T-cell (primary cell): ENCODE measurements at regions not wholly inside any gene's neighbourhood (a gene's known extent, or its start where the extent isn't known, plus 50 kb on each side); places are given as distances from the start of the nearest gene placed in this dataset.

Source experiments
- ATAC-seq, 4 experiments: fragments of 200-7000 bp in 3 of 4; fragments of 150-1000 bp in 1 of 4; cut with Tn5 transposase; replicated peaks in 1 of 4; 1 replicate in 3 of 4; 2 replicates in 1 of 4; pipeline ENCODE4 v1.10.0; 2021; ENCODE audit warnings: moderate library complexity in 3 of 4, mild to moderate bottlenecking in 2 of 4, moderate number of reproducible peaks in 1 of 4
- CTCF ChIA-PET, 2 donors: fragments of 300-600 bp; sonication (Branson Sonifier 250); formaldehyde crosslinking; loops; one replicate each; lab custom pipeline; 2022; ENCODE audit warnings: antibody characterized with exemption in 2 of 2; lab: Charles Lee
- POLR2A ChIA-PET, 2 donors: fragments of 300-600 bp; sonication (Branson Sonifier 250); formaldehyde crosslinking; loops; one replicate each; lab custom pipeline; 2022; ENCODE audit warnings: antibody characterized with exemption in 2 of 2; lab: Charles Lee
- DNase-seq, 35 experiments: peaks; one replicate each; pipeline versions ENCODE4 v3.0.0 to v3.0.0-alpha.2; 2013 to 2023
- H3K27ac ChIP-seq: one replicate; pipeline ENCODE4 v1.5.1; 2013; ENCODE audit warnings: low read length
- H3K27me3 ChIP-seq, 2 experiments: replicated peaks in 1 of 2; 1 replicate in 1 of 2; 2 replicates in 1 of 2; pipeline versions ENCODE4 v1.6.1 to v1.7.0; 2013; ENCODE audit warnings: low read length in 1 of 2, mixed read lengths in 1 of 2; ENCODE audit not compliant: control insufficient read depth in 2 of 2, insufficient read depth in 2 of 2; ENCODE audit errors: extremely low read depth in 1 of 2
- H3K36me3 ChIP-seq, 2 donors: 1 replicate in 1 of 2; 2 replicates in 1 of 2; pipeline versions ENCODE4 v1.6.1 to v1.7.0; 2013; ENCODE audit warnings: low read length in 1 of 2; ENCODE audit not compliant: control insufficient read depth in 2 of 2, insufficient read depth in 1 of 2; ENCODE audit errors: extremely low read depth in 1 of 2
- H3K4me1 ChIP-seq, 2 experiments: 1 replicate in 1 of 2; 2 replicates in 1 of 2; pipeline versions ENCODE4 v1.6.1 to v1.7.0; 2013; ENCODE audit warnings: low read length in 2 of 2, mixed read lengths in 1 of 2; ENCODE audit not compliant: insufficient read depth in 2 of 2, control insufficient read depth in 1 of 2; ENCODE audit errors: extremely low read depth in 1 of 2
- H3K4me3 ChIP-seq, 2 donors: 1 replicate in 1 of 2; 2 replicates in 1 of 2; pipeline versions ENCODE4 v1.5.1 to v1.7.0; 2013; ENCODE audit warnings: mild to moderate bottlenecking in 2 of 2, low read length in 1 of 2, moderate library complexity in 1 of 2; ENCODE audit not compliant: control insufficient read depth in 1 of 2; ENCODE audit errors: extremely low read depth in 1 of 2
- H3K9me3 ChIP-seq: 2 replicates; pipeline ENCODE4 v1.7.0; 2013
- H3K27ac Mint-ChIP-seq, 2 donors: one replicate each; pipeline ENCODE4 v1.8.0; 2020 to 2021; ENCODE audit warnings: mild to moderate bottlenecking in 2 of 2, mixed read lengths in 2 of 2
- H3K27me3 Mint-ChIP-seq, 2 donors: one replicate each; pipeline ENCODE4 v1.8.0; 2021 to 2022; ENCODE audit warnings: mixed read lengths in 2 of 2
- H3K36me3 Mint-ChIP-seq: one replicate; pipeline ENCODE4 v1.8.0; 2021; ENCODE audit warnings: mixed read lengths
- H3K4me1 Mint-ChIP-seq, 3 donors: one replicate each; pipeline ENCODE4 v1.8.0; 2020 to 2022; ENCODE audit warnings: mixed read lengths in 3 of 3, mild to moderate bottlenecking in 1 of 3
- H3K4me3 Mint-ChIP-seq, 3 donors: one replicate each; pipeline ENCODE4 v1.8.0; 2020 to 2022; ENCODE audit warnings: mild to moderate bottlenecking in 3 of 3, mixed read lengths in 3 of 3, moderate library complexity in 3 of 3
- H3K9me3 Mint-ChIP-seq, 3 donors: one replicate each; pipeline ENCODE4 v1.8.0; 2020 to 2022; ENCODE audit warnings: mixed read lengths in 3 of 3
- WGBS: methylation state at CpG from one replicate; pipeline ENCODE4 v1.1.5; 2013; ENCODE audit warnings: missing lambda C conversion rate; ENCODE audit not compliant: insufficient coverage; 5-methylcytosine and 5-hydroxymethylcytosine counted together

DNA sequence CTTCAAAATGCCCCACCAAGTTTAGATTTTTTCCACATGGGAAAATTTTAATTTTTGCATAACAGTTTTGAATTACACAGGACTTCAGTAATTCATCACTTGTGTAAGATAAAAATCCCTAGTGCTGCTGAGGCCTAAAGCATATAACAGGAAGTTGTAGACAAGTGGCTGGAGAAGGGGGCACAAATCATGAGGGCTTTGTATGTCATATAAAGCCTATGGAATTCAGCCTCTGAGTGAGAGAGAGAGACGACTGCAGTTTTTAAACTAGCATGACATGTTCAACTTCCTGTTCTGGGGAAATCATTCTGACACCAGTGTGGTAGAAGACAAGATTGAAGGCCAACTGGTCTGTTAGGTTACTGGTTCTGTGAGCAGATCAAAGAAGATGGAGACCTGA is 187.3 kb upstream of the CHST9 start:
- ChIA-PET POLR2A (no interaction called here), CTCF (no interaction called here)
- Histone ChIP-seq H3K9me3 (no peaks in the 10 kb centered on the region), H3K4me1 (no peaks in the 10 kb centered on the region), H3K27me3 (no peaks in the 10 kb centered on the region), H3K36me3 (no peaks in the 10 kb centered on the region), H3K27ac (no peak overlapping the region), H3K4me3 (no peak overlapping the region)
- ATAC-seq = no peak
- Mint-ChIP-seq H3K27ac (no peak overlapping the region), H3K4me3 (no peak overlapping the region), H3K27me3 (no peaks in the 10 kb centered on the region), H3K36me3 (no peaks in the 10 kb centered on the region), H3K9me3 (peaks cover 5 to 16% (median 6%) of the 10 kb centered on the region in 3 donors), H3K4me1 (no peaks in the 10 kb centered on the region)
- WGBS = 0% methylated on average over 1 of the region's 1 CpG
- DNase-seq = no peak

DNA sequence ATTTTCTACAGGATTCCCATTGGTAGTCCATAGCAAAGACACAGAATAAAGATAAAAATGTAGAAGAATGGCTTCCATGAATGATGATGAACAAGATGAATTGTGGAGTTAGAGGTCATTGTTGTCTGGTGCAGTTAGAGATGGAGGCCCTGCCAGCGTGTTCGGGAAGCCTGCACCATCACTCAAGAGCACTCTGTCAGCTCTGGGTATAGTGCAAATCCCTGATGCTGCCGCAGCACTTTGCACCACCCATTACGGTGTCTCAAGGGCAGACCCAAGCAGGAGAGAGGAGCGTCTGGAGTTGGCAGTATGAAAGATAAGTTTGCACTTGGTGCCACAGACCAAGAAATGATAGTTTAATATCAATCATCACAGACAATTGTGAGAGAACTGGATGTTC is 181.6 kb upstream of the CHST9 start:
- ChIA-PET POLR2A (no interaction called here), CTCF (no interaction called here)
- no peak overlapping the region for H3K27ac ChIP-seq
- Mint-ChIP-seq H3K27ac (no peak overlapping the region), H3K4me3 (no peak overlapping the region), H3K9me3 (peaks cover 8 to 17% (median 12%) of the 10 kb centered on the region in 3 donors), H3K4me1 (no peaks in the 10 kb centered on the region), H3K36me3 (no peaks in the 10 kb centered on the region), H3K27me3 (no peaks in the 10 kb centered on the region)
- no peak for DNase-seq
- H3K36me3 ChIP-seq = no peaks in the 10 kb centered on the region
- H3K27me3 ChIP-seq = no peaks in the 10 kb centered on the region
- no peak overlapping the region for H3K4me3 ChIP-seq
- WGBS = 83% methylated on average over 2 of the region's 5 CpGs
- no peaks in the 10 kb centered on the region for H3K9me3 ChIP-seq
- no peak for ATAC-seq
- H3K4me1 ChIP-seq = no peaks in the 10 kb centered on the region

DNA sequence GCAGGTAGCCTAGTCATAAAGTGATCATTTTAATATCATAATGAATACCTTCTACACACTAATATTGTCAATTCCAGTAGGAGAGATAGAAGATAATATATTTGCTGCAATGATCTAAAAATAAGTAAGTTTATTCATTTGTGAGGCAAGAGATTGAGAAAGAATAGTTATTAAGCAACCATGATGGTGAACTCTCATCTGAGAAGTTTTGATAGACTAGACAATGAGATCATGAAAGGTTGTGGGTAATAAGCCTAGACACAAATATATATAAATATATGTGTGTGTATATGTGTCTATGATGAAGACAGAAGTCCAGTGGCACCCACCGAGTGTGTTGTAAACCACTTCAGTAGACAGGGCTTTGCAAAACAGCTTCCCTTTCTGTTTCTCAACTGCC is 181.0 kb upstream of the CHST9 start:
- Mint-ChIP-seq H3K9me3 (peaks cover 5 to 15% (median 14%) of the 10 kb centered on the region in 3 donors), H3K27me3 (no peaks in the 10 kb centered on the region), H3K4me1 (no peaks in the 10 kb centered on the region), H3K4me3 (no peak overlapping the region), H3K36me3 (no peaks in the 10 kb centered on the region), H3K27ac (no peak overlapping the region)
- Histone ChIP-seq H3K9me3 (no peaks in the 10 kb centered on the region), H3K27ac (no peak overlapping the region), H3K4me1 (no peaks in the 10 kb centered on the region), H3K4me3 (no peak overlapping the region), H3K36me3 (no peaks in the 10 kb centered on the region), H3K27me3 (no peaks in the 10 kb centered on the region)
- ChIA-PET POLR2A (no interaction called here), CTCF (no interaction called here)
- DNase-seq = no peak
- no CpG with 5 or more reads among the region's 1 CpG for WGBS
- no peak for ATAC-seq

DNA sequence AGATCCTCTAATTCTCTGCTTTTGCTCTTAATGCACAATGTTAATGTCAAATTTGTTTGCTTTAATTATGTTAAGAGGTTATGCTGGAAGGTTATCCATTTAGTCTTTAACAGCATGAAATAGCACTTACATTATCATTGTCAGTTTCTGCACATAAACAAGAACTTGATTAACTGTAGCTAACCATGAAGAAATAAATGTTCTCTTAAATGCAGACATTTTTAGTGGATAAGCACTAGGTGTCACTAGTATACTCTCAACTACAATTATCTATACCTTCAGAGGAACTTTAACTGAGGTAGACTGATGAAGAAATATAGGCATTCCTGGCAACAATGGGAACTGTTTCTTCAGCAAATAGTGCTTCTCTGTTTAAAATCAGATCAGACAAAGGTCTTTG is 178.8 kb upstream of the CHST9 start:
- no peaks in the 10 kb centered on the region for H3K4me1 Mint-ChIP-seq
- no peak for ATAC-seq

DNA sequence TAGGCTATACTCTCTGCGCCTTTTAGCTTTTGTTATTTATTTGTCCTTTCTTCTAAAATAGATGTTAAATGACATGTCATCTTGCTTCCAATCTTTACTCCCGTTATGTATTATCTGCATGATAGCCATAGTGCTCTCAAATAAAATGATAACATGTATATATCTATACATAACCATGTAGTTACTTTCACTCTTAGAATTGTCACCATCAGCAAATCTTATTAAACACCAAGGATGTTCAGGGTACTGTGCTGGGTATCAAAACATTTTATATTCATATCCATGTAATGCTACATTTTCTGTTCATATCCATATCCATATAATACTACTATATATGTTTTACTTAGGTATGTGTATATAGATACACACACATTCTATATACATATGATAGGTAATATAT is 176.4 kb upstream of the CHST9 start:
- Histone ChIP-seq H3K4me3 (no peak overlapping the region), H3K36me3 (no peaks in the 10 kb centered on the region), H3K9me3 (no peaks in the 10 kb centered on the region), H3K4me1 (no peaks in the 10 kb centered on the region), H3K27me3 (no peaks in the 10 kb centered on the region), H3K27ac (no peak overlapping the region)
- no peaks in the 10 kb centered on the region for H3K36me3 Mint-ChIP-seq
- ATAC-seq = no peak
- H3K4me1 Mint-ChIP-seq = no peaks in the 10 kb centered on the region
- H3K27me3 Mint-ChIP-seq = no peaks in the 10 kb centered on the region
- DNase-seq = no peak
- WGBS = no CpG with 5 or more reads among the region's 2 CpGs
- POLR2A ChIA-PET = no interaction called here
- H3K4me3 Mint-ChIP-seq = no peak overlapping the region
- no peak overlapping the region for H3K27ac Mint-ChIP-seq
- CTCF ChIA-PET = no interaction called here
- H3K9me3 Mint-ChIP-seq = peaks cover 9 to 27% (median 26%) of the 10 kb centered on the region in 3 donors

More for the DNA sequence above, 178.8 kb upstream of the CHST9 start:
- Histone ChIP-seq H3K27ac (no peak overlapping the region), H3K9me3 (no peaks in the 10 kb centered on the region), H3K4me1 (no peaks in the 10 kb centered on the region), H3K4me3 (no peak overlapping the region), H3K27me3 (no peaks in the 10 kb centered on the region), H3K36me3 (no peaks in the 10 kb centered on the region)
- H3K9me3 Mint-ChIP-seq = peaks cover 5 to 21% (median 19%) of the 10 kb centered on the region in 3 donors
- POLR2A ChIA-PET = no interaction called here
- CTCF ChIA-PET = no interaction called here
- H3K4me3 Mint-ChIP-seq = no peak overlapping the region
- no peaks in the 10 kb centered on the region for H3K36me3 Mint-ChIP-seq
- H3K27me3 Mint-ChIP-seq = no peaks in the 10 kb centered on the region
- DNase-seq = no peak
- H3K27ac Mint-ChIP-seq = no peak overlapping the region

DNA sequence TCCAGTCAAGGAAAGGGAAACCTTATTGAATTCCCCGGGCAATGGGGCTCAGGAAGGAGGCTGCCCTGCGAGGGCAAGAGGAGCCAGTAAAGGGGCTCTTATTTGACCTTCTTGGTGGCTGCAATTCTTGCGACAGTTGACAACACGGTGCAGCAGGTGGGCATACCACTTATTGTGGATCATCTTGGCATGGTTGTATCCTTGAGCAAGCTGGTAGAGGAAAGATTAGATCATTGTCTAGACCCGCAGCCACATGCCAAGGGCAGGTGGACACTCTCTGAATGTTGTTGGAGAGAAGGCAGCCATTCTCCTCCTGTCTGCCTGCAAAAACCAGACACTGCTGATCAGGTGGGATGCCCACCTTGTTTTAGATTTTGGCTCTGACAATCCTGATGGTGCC is 170.2 kb upstream of the CHST9 start:
- Mint-ChIP-seq H3K4me1 (no peaks in the 10 kb centered on the region), H3K27ac (no peak overlapping the region), H3K4me3 (no peak overlapping the region), H3K36me3 (no peaks in the 10 kb centered on the region), H3K9me3 (peaks cover 10 to 30% (median 24%) of the 10 kb centered on the region in 3 donors), H3K27me3 (no peaks in the 10 kb centered on the region)
- no peak for DNase-seq
- no peaks in the 10 kb centered on the region for H3K36me3 ChIP-seq
- CTCF ChIA-PET = no interaction called here
- POLR2A ChIA-PET = no interaction called here
- no peaks in the 10 kb centered on the region for H3K27me3 ChIP-seq
- no peak overlapping the region for H3K4me3 ChIP-seq
- H3K4me1 ChIP-seq = no peaks in the 10 kb centered on the region
- H3K27ac ChIP-seq = no peak overlapping the region
- no peaks in the 10 kb centered on the region for H3K9me3 ChIP-seq
- ATAC-seq = no peak
- 70% methylated on average over 5 of the region's 5 CpGs for WGBS

DNA sequence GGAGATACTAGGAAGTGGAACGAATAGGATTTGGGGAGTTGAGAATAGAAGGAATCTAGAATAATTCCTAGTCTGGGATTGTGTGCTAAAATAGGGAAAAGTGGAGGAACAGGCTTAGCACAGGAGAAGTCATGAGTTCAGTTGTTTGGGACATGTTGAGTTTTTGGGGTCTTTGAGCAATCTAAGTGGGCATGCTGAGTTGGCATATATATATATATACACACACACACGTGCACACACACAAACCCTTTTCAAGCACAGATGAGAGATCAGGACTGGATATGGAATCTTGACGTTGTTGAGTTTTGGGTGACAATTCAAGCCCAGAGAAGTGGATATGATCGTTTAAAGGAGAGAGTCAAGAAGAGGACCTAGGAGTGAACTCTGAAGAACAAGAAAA is 168.2 kb upstream of the CHST9 start:
- no peaks in the 10 kb centered on the region for H3K27me3 Mint-ChIP-seq
- H3K4me3 Mint-ChIP-seq = no peak overlapping the region
- no peaks in the 10 kb centered on the region for H3K4me1 Mint-ChIP-seq
- no peaks in the 10 kb centered on the region for H3K27me3 ChIP-seq
- H3K9me3 ChIP-seq = no peaks in the 10 kb centered on the region
- CTCF ChIA-PET = no interaction called here
- H3K9me3 Mint-ChIP-seq = peaks cover 5 to 18% (median 14%) of the 10 kb centered on the region in 3 donors
- H3K27ac ChIP-seq = no peak overlapping the region
- no peaks in the 10 kb centered on the region for H3K4me1 ChIP-seq
- DNase-seq (no peak), ATAC-seq (no peak)
- H3K4me3 ChIP-seq = no peak overlapping the region
- no peaks in the 10 kb centered on the region for H3K36me3 ChIP-seq
- no peak overlapping the region for H3K27ac Mint-ChIP-seq
- H3K36me3 Mint-ChIP-seq = no peaks in the 10 kb centered on the region
- 67% methylated on average over 3 of the region's 4 CpGs for WGBS
- POLR2A ChIA-PET = no interaction called here
